GM23248 (cell line): ENCODE measurements at regions not wholly inside any gene's neighbourhood (a gene's known extent, or its start where the extent isn't known, plus 50 kb on each side); places are given as distances from the start of the nearest gene placed in this dataset.

Experiments used
- EZH2 ChIP-seq: fragments of 200-600 bp; sonication (generic); IDR thresholded peaks from 2 replicates; pipeline ENCODE4 v1.6.1; 2018; ENCODE audit warnings: antibody characterized with exemption, mild to moderate bottlenecking; ENCODE audit not compliant: insufficient read depth, poor library complexity, severe bottlenecking
- EZH2phosphoT487 ChIP-seq: fragments of 200-600 bp; sonication (generic); IDR thresholded peaks from 2 replicates; pipeline ENCODE4 v1.6.1; 2018; ENCODE audit warnings: antibody characterized with exemption, moderate library complexity, mild to moderate bottlenecking, low read depth; ENCODE audit not compliant: insufficient read depth

- no peak for TF ChIP-seq EZH2
- no peak for TF ChIP-seq EZH2phosphoT487
These were observed 227.8 kb upstream of the BMPER start for GRCh38 chr7:33677556-33677955.
